OCI-LY1 (cell line): ENCODE measurements at regions not wholly inside any gene's neighbourhood (a gene's known extent, or its start where the extent isn't known, plus 50 kb on each side); places are given as distances from the start of the nearest gene placed in this dataset.
"Not testable (repeated sequence)": the region's sequence is repeated elsewhere in the genome, so short reads cannot be mapped to it uniquely, and the experiment has no call there.

ENCODE experiments used
- CTCF ChIP-seq: fragments of 200-600 bp; sonication (generic), shearing (Covaris generic); IDR thresholded peaks from 2 replicates; pipeline ENCODE4 v1.5.1; 2017; ENCODE audit warnings: mild to moderate bottlenecking, antibody characterized with exemption, low read length, moderate library complexity, mixed read lengths
- EZH2 ChIP-seq: fragments of 200-600 bp; sonication (generic), shearing (Covaris generic); IDR thresholded peaks from 2 replicates; pipeline ENCODE4 v1.8.0; 2017; ENCODE audit warnings: borderline replicate concordance, mixed run types, mild to moderate bottlenecking, antibody characterized with exemption, low read length, moderate library complexity, mixed read lengths

GRCh38 chr18:78829026-78829425 is 150.6 kb upstream of the SALL3 start:
- not testable (repeated sequence) for TF ChIP-seq CTCF, EZH2
